Brain microvascular endothelial cell (primary cell): ENCODE measurements at regions not wholly inside any gene's neighbourhood (a gene's known extent, or its start where the extent isn't known, plus 50 kb on each side); places are given as distances from the start of the nearest gene placed in this dataset.

Experiments
- DNase-seq: peaks from one replicate; pipeline ENCODE4 v3.0.0-alpha.2; 2020
- H3K27ac ChIP-seq: fragments of 250-450 bp; sonication (Bioruptor Pico); 2 replicates; pipeline ENCODE4 v1.5.1; 2020; ENCODE audit warnings: mild to moderate bottlenecking, moderate library complexity
- H3K27me3 ChIP-seq: fragments of 250-450 bp; sonication (Bioruptor Pico); replicated peaks from 2 replicates; pipeline ENCODE4 v1.5.1; 2020; ENCODE audit warnings: mild to moderate bottlenecking
- H3K36me3 ChIP-seq: fragments of 250-450 bp; sonication (Bioruptor Pico); replicated peaks from 2 replicates; pipeline ENCODE4 v1.5.1; 2020; ENCODE audit warnings: mild to moderate bottlenecking
- H3K4me3 ChIP-seq: 2 replicates; pipeline ENCODE4 v1.5.1; 2011; ENCODE audit warnings: low read depth, mild to moderate bottlenecking, control low read depth, low read length, moderate library complexity
- in situ Hi-C: cut with HindIII; loops from 2 replicates; pipeline ENCODE4 v1.10.0; 2017; ENCODE audit warnings: low sequenced_read_pairs, low pct_ligation_motif_present
- TF ChIP-seq, protein P1 (sequence below): IDR thresholded peaks from 2 replicates; pipeline ENCODE4 v1.5.1; 2011; ENCODE audit warnings: low read depth, mild to moderate bottlenecking, moderate library complexity, low read length, control low read depth, inconsistent platforms; ENCODE audit errors: missing control alignments

DNA sequence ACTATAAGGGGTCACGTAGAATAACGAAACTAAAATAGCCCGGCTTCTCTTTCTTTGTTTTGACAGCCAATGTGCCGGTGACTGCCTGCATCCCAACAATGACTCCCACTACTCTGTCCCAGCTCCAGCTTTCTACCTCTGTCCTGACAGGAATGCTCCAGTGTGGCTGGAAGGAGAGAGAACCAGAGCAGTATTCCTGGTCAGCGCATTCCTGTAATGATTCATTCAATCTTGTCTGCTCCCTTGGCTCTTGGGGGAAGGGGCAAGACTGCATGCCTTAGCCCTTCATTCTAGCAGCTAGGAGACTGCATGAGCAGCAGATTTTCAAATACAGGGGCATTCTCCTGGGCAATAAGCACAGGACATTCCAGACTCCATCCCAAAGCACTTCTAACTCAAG, 132.1 kb upstream of the PRMT6 start:
- in situ Hi-C loops, result no loop called here
- no peaks in the 10 kb centered on the region for H3K27me3 ChIP-seq
- no peaks in the 10 kb centered on the region for H3K36me3 ChIP-seq
- peak overlapping the region; percentile 18 for H3K4me3 ChIP-seq
- H3K27ac ChIP-seq, result no peak overlapping the region
- DNase-seq, result peak; percentile 62
- TF ChIP-seq, protein P1, sequence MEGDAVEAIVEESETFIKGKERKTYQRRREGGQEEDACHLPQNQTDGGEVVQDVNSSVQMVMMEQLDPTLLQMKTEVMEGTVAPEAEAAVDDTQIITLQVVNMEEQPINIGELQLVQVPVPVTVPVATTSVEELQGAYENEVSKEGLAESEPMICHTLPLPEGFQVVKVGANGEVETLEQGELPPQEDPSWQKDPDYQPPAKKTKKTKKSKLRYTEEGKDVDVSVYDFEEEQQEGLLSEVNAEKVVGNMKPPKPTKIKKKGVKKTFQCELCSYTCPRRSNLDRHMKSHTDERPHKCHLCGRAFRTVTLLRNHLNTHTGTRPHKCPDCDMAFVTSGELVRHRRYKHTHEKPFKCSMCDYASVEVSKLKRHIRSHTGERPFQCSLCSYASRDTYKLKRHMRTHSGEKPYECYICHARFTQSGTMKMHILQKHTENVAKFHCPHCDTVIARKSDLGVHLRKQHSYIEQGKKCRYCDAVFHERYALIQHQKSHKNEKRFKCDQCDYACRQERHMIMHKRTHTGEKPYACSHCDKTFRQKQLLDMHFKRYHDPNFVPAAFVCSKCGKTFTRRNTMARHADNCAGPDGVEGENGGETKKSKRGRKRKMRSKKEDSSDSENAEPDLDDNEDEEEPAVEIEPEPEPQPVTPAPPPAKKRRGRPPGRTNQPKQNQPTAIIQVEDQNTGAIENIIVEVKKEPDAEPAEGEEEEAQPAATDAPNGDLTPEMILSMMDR, result no peak

DNA sequence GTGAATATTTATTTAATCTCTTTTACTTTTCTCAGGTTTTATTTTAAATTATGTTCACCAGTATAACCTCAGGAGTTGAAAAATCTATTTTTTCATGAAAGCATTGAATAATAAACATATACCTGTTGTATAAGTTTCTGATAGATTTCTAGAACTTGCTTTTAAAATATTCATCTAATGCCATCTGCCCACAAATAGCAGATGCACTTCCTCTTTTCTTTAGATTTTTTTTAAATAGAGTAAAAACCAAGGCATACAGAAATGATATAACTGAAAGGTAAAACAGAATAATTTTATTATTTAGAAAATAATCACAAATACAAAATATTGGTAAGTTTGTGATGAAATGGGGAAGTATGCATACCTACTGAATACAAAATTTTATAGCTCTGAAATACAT, 130.7 kb upstream of the PRMT6 start:
- Histone ChIP-seq H3K27ac (no peak overlapping the region), H3K27me3 (no peaks in the 10 kb centered on the region), H3K36me3 (no peaks in the 10 kb centered on the region), H3K4me3 (no peak overlapping the region)
- DNase-seq, result no peak
- in situ Hi-C loops, result no loop called here
- TF ChIP-seq, protein P1, result no peak

DNA sequence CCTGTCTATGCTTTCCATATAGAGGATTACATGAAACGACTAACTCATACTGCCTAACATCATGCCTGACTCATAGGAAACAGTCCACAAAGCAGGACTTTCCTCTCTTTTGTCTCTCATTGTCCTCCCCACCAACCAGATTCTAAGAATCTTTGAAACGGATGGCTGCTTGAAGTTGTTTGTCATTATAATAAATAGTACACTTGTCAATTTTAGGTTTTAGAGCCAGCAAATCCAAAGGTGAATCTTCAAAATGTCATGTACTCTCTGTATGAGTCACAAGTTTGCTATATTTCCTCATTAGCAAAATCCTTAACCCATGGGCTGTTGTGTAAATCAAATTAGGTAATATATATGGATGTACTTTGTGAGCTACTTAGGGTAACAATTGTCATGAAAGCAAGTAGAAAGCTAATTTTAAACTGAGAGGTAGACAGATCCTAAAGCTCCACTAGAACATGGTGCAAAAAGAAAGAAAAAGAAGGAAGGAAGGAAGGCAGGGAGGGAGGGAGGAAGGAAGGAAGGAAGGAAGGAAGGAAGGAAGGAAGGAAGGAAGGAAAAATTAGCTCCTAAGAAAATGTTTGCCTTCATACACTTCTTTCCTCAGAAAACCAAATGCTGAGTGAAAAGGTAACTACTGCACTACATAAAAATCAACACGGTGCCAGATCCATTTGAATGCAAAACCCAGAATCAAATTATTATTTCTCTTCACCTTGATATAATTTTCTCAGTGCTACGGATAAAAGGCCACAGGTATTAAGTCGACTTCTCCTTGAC, 129.5 kb upstream of the PRMT6 start:
- in situ Hi-C loops, result no loop called here
- H3K4me3 ChIP-seq, result no peak overlapping the region
- H3K36me3 ChIP-seq, result no peaks in the 10 kb centered on the region
- no peaks in the 10 kb centered on the region for H3K27me3 ChIP-seq
- TF ChIP-seq, protein P1, result no peak
- H3K27ac ChIP-seq, result no peak overlapping the region
- no peak for DNase-seq

DNA sequence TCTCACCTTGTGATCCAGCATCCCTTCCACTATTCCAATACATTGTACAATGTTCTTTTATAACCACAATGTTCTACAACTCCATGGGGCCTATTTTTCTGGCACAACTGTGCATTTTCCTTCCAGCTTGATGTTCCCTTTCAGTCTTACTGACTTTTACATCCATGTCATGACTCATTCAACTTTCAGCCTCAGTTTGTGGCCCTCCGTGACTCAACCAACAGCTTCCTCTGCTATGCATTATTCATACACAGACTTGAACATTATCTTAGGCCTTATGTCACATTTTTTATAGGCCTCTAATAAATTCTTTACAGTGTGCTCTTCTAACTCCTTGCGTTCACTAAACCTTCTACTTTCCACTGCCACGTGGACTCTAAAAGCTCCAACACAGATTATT, 119.4 kb upstream of the PRMT6 start:
- TF ChIP-seq, protein P1, result no peak
- H3K27me3 ChIP-seq, result no peaks in the 10 kb centered on the region
- no peak overlapping the region for H3K4me3 ChIP-seq
- in situ Hi-C loops, result no loop called here
- peak overlapping the region; percentile 35 for H3K27ac ChIP-seq
- H3K36me3 ChIP-seq, result no peaks in the 10 kb centered on the region
- peak; percentile 95 for DNase-seq

DNA sequence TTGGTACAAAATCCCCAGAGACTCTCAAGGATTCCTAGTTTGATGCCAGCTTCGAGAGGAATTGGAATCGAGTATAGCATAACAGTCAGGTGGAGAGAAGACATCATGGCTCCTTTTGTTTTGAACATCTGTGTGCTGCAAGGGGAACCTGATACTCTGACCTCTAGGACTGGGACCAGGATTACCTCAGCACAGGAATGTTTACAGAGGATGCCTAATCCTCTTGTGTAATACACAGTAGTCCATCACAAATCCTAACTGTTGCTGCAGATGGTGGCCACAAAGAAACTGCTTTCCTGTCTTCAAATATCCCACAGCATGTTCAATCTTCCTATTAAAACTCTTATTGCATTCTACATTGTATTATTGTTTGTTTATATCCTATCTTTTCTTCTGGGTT, 111.8 kb upstream of the PRMT6 start:
- in situ Hi-C loops, result no loop called here
- no peaks in the 10 kb centered on the region for H3K36me3 ChIP-seq
- H3K4me3 ChIP-seq, result no peak overlapping the region
- TF ChIP-seq, protein P1, result no peak
- H3K27me3 ChIP-seq, result no peaks in the 10 kb centered on the region
- no peak overlapping the region for H3K27ac ChIP-seq
- DNase-seq, result no peak

DNA sequence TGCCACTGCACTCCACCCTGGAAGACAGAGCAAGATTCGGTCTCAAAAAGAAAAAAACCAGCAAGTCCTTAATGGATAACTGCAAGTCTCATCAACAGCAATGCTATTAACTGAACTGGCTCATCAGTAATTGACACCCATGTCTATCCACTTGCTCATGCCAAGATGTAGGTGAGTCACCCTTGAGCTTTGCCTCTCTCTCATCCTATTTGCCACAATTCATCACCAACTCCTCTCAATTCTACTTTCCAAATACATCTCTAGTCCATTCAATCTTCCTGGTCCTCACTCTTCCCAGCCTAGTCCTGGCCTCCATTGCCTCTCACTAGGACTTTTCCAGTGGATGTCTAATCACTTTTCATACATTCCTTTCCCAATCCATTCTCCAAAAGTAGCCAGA, 103.7 kb upstream of the PRMT6 start:
- Histone ChIP-seq H3K36me3 (no peaks in the 10 kb centered on the region), H3K4me3 (no peak overlapping the region), H3K27ac (no peak overlapping the region), H3K27me3 (no peaks in the 10 kb centered on the region)
- TF ChIP-seq, protein P1, result no peak
- in situ Hi-C loops, result no loop called here
- DNase-seq, result no peak
